Adrenal gland (tissue), 5 donors: ENCODE measurements at regions not wholly inside any gene's neighbourhood (a gene's known extent, or its start where the extent isn't known, plus 50 kb on each side); places are given as distances from the start of the nearest gene placed in this dataset.
"Not testable (repeated sequence)": the region's sequence is repeated elsewhere in the genome, so short reads cannot be mapped to it uniquely, and the experiment has no call there.

Experiments used
- POLR2A ChIP-seq, 2 donors: fragments of 450-650 bp; IDR thresholded peaks; one replicate each; pipeline ENCODE4 v1.6.1; 2017; ENCODE audit warnings: antibody characterized with exemption in 2 of 2, mild to moderate bottlenecking in 2 of 2, moderate library complexity in 1 of 2
- TF ChIP-seq, protein P1 (sequence below), 6 experiments: fragments of 450-650 bp in 4 of 6; fragments of 200-600 bp in 2 of 6; sonication (generic) in 1 of 6; IDR thresholded peaks; 1 replicate in 5 of 6; 2 replicates in 1 of 6; pipeline versions ENCODE4 v1.5.1 to v1.8.0; 2016 to 2021; ENCODE audit warnings: antibody characterized with exemption in 6 of 6, mild to moderate bottlenecking in 2 of 6, moderate library complexity in 1 of 6
- donor health status: DM: no; HTN: no; CAD: no.

DNA sequence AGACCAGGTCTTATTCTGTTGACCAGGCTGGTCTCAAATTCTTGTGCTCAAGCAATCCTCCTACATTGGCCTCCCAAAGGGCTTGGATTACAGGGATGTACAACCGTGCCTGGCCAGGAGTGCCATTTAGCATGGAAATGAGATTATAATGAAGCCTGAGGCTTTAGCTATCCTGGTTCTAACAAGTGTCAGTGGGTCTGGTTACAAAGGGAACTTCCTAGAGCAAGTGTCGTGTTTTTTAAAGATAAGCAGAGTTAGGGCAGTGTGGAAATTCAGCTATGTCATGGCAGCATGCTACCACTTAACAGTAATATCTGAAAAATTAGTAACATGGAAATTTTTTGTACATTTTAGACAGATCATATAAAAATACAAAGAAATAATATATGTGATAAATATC is 339.3 kb upstream of the SPATA31A3 start:
- TF ChIP-seq, protein P1, sequence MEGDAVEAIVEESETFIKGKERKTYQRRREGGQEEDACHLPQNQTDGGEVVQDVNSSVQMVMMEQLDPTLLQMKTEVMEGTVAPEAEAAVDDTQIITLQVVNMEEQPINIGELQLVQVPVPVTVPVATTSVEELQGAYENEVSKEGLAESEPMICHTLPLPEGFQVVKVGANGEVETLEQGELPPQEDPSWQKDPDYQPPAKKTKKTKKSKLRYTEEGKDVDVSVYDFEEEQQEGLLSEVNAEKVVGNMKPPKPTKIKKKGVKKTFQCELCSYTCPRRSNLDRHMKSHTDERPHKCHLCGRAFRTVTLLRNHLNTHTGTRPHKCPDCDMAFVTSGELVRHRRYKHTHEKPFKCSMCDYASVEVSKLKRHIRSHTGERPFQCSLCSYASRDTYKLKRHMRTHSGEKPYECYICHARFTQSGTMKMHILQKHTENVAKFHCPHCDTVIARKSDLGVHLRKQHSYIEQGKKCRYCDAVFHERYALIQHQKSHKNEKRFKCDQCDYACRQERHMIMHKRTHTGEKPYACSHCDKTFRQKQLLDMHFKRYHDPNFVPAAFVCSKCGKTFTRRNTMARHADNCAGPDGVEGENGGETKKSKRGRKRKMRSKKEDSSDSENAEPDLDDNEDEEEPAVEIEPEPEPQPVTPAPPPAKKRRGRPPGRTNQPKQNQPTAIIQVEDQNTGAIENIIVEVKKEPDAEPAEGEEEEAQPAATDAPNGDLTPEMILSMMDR (IDR thresholded peaks at IDR 0.05) = not testable (repeated sequence)
- TF ChIP-seq POLR2A (IDR thresholded peaks at IDR 0.05) = not testable (repeated sequence)
